ENCODE measurements at regions not wholly inside any gene's neighbourhood (a gene's known extent, or its start where the extent isn't known, plus 50 kb on each side); places are given as distances from the start of the nearest gene placed in this dataset.

GRCh38 chr10:129321727-129322126 is 145.3 kb upstream of the MGMT start:
- CTCF ChIA-PET = no interaction called here

GRCh38 chr10:129322933-129323820 is 143.9 kb upstream of the MGMT start:
- no peak for DNase-seq
- Mint-ChIP-seq H3K4me1 (no peaks in the 10 kb centered on the region), H3K27ac (no peak overlapping the region), H3K4me3 (no peak overlapping the region), H3K27me3 (peaks cover 18% of the 10 kb centered on the region), H3K9me3 (peaks cover 5% of the 10 kb centered on the region), H3K36me3 (no peaks in the 10 kb centered on the region)
- CTCF ChIA-PET = interaction anchor here (1.5 kb wide), 1 partner anchor 10 kb away, joined by 4 read pairs; no protein-coding TSS in a partner anchor

More at GRCh38 chr10:129321727-129322126, 145.3 kb upstream of the MGMT start:
- H3K4me1 Mint-ChIP-seq = no peaks in the 10 kb centered on the region
- no peak for DNase-seq
- H3K36me3 Mint-ChIP-seq = no peaks in the 10 kb centered on the region
- H3K27ac Mint-ChIP-seq = no peak overlapping the region
- peaks cover 14% of the 10 kb centered on the region for H3K27me3 Mint-ChIP-seq
- peaks cover 7% of the 10 kb centered on the region for H3K9me3 Mint-ChIP-seq
- H3K4me3 Mint-ChIP-seq = no peak overlapping the region

GRCh38 chr10:129323879-129324278 is 143.2 kb upstream of the MGMT start:
- no peak overlapping the region for H3K27ac Mint-ChIP-seq
- H3K9me3 Mint-ChIP-seq = peaks cover 5% of the 10 kb centered on the region

GRCh38 chr10:129325893-129326292 is 141.1 kb upstream of the MGMT start:
- no peak for DNase-seq
- no peaks in the 10 kb centered on the region for H3K9me3 Mint-ChIP-seq
- no peaks in the 10 kb centered on the region for H3K36me3 Mint-ChIP-seq
- H3K4me1 Mint-ChIP-seq = no peaks in the 10 kb centered on the region
- H3K27me3 Mint-ChIP-seq = peaks cover 24% of the 10 kb centered on the region
- no peak overlapping the region for H3K4me3 Mint-ChIP-seq
- no peak overlapping the region for H3K27ac Mint-ChIP-seq
- CTCF ChIA-PET = no interaction called here

More at GRCh38 chr10:129323879-129324278, 143.2 kb upstream of the MGMT start:
- CTCF ChIA-PET = interaction anchor here (1.5 kb wide), 1 partner anchor 9 kb away, joined by 4 read pairs; no protein-coding TSS in a partner anchor
- no peak for DNase-seq
- H3K36me3 Mint-ChIP-seq = no peaks in the 10 kb centered on the region
- no peaks in the 10 kb centered on the region for H3K4me1 Mint-ChIP-seq
- H3K27me3 Mint-ChIP-seq = peaks cover 19% of the 10 kb centered on the region
- H3K4me3 Mint-ChIP-seq = no peak overlapping the region

GRCh38 chr10:129328546-129328945 is 138.5 kb upstream of the MGMT start:
- H3K4me3 Mint-ChIP-seq = no peak overlapping the region
- no peaks in the 10 kb centered on the region for H3K9me3 Mint-ChIP-seq
- peaks cover 5% of the 10 kb centered on the region for H3K4me1 Mint-ChIP-seq
- H3K27me3 Mint-ChIP-seq = peaks cover 25% of the 10 kb centered on the region
- H3K27ac Mint-ChIP-seq = no peak overlapping the region
- CTCF ChIA-PET = interaction anchor here (1.5 to 5.0 kb wide), 2 partner anchors 296 kb away, joined by 4 to 94 read pairs; no protein-coding TSS in a partner anchor
- DNase-seq = no peak
- H3K36me3 Mint-ChIP-seq = no peaks in the 10 kb centered on the region

- Mint-ChIP-seq H3K27me3 (peaks cover 29% of the 10 kb centered on the region), H3K4me3 (no peak overlapping the region), H3K9me3 (no peaks in the 10 kb centered on the region), H3K36me3 (no peaks in the 10 kb centered on the region), H3K27ac (no peak overlapping the region), H3K4me1 (peaks cover 5% of the 10 kb centered on the region)
- CTCF ChIA-PET = interaction anchor here (5.0 kb wide), 1 partner anchor 297 kb away, joined by 94 read pairs; no protein-coding TSS in a partner anchor
- no peak for DNase-seq
These were observed 137.5 kb upstream of the MGMT start for GRCh38 chr10:129329385-129330055.

- H3K36me3 Mint-ChIP-seq = no peaks in the 10 kb centered on the region
- H3K27me3 Mint-ChIP-seq = peaks cover 35% of the 10 kb centered on the region
- DNase-seq = no peak
- no peak overlapping the region for H3K27ac Mint-ChIP-seq
- H3K9me3 Mint-ChIP-seq = no peaks in the 10 kb centered on the region
- H3K4me3 Mint-ChIP-seq = no peak overlapping the region
- CTCF ChIA-PET = interaction anchor here (5.0 kb wide), 1 partner anchor 297 kb away, joined by 94 read pairs; no protein-coding TSS in a partner anchor
- peaks cover 5% of the 10 kb centered on the region for H3K4me1 Mint-ChIP-seq
These were observed 136.8 kb upstream of the MGMT start for GRCh38 chr10:129330211-129330610.

GRCh38 chr10:129331207-129331838 is 135.7 kb upstream of the MGMT start:
- Mint-ChIP-seq H3K9me3 (no peaks in the 10 kb centered on the region), H3K27me3 (peaks cover 27% of the 10 kb centered on the region), H3K4me3 (no peak overlapping the region), H3K36me3 (no peaks in the 10 kb centered on the region), H3K27ac (no peak overlapping the region), H3K4me1 (peaks cover 5% of the 10 kb centered on the region)
- DNase-seq = no peak
- CTCF ChIA-PET = interaction anchor here (1.0 to 5.0 kb wide), 3 partner anchors 204 to 304 kb away, joined by 3 to 94 read pairs (median 3); no protein-coding TSS in a partner anchor

- Mint-ChIP-seq H3K4me3 (no peak overlapping the region), H3K27ac (no peak overlapping the region), H3K9me3 (no peaks in the 10 kb centered on the region), H3K36me3 (no peaks in the 10 kb centered on the region), H3K27me3 (peaks cover 27% of the 10 kb centered on the region), H3K4me1 (peaks cover 5% of the 10 kb centered on the region)
- no peak for DNase-seq
- CTCF ChIA-PET = interaction anchor here (1.0 to 5.0 kb wide), 3 partner anchors 205 to 305 kb away, joined by 3 to 94 read pairs (median 3); no protein-coding TSS in a partner anchor
These were observed 135.2 kb upstream of the MGMT start for GRCh38 chr10:129331839-129332220.

GRCh38 chr10:129332476-129332875 is 134.6 kb upstream of the MGMT start:
- CTCF ChIA-PET = interaction anchor here (0.7 to 5.0 kb wide), 5 partner anchors 9 to 1071 kb away, joined by 3 to 94 read pairs (median 3); no protein-coding TSS in a partner anchor
- Mint-ChIP-seq H3K4me3 (no peak overlapping the region), H3K36me3 (no peaks in the 10 kb centered on the region), H3K9me3 (no peaks in the 10 kb centered on the region), H3K27ac (no peak overlapping the region), H3K27me3 (peaks cover 29% of the 10 kb centered on the region), H3K4me1 (peaks cover 5% of the 10 kb centered on the region)
- DNase-seq = peak; percentile 59

GRCh38 chr10:129333706-129334105 is 133.3 kb upstream of the MGMT start:
- Mint-ChIP-seq H3K4me1 (peaks cover 5% of the 10 kb centered on the region), H3K27ac (no peak overlapping the region), H3K27me3 (peaks cover 25% of the 10 kb centered on the region), H3K9me3 (no peaks in the 10 kb centered on the region), H3K36me3 (no peaks in the 10 kb centered on the region), H3K4me3 (no peak overlapping the region)
- CTCF ChIA-PET = interaction anchor here (1.3 to 5.0 kb wide), 2 partner anchors 11 to 301 kb away, joined by 4 to 94 read pairs; no protein-coding TSS in a partner anchor
- no peak for DNase-seq

GRCh38 chr10:129334266-129334665 is 132.8 kb upstream of the MGMT start:
- peaks cover 5% of the 10 kb centered on the region for H3K4me1 Mint-ChIP-seq

GRCh38 chr10:129335396-129335795 is 131.6 kb upstream of the MGMT start:
- H3K4me1 Mint-ChIP-seq = peaks cover 5% of the 10 kb centered on the region
- DNase-seq = no peak
- no peaks in the 10 kb centered on the region for H3K9me3 Mint-ChIP-seq
- no peak overlapping the region for H3K27ac Mint-ChIP-seq
- H3K27me3 Mint-ChIP-seq = peaks cover 22% of the 10 kb centered on the region
- H3K36me3 Mint-ChIP-seq = no peaks in the 10 kb centered on the region
- CTCF ChIA-PET = no interaction called here
- H3K4me3 Mint-ChIP-seq = no peak overlapping the region

More at GRCh38 chr10:129334266-129334665, 132.8 kb upstream of the MGMT start:
- CTCF ChIA-PET = no interaction called here
- Mint-ChIP-seq H3K36me3 (no peaks in the 10 kb centered on the region), H3K27ac (no peak overlapping the region), H3K9me3 (no peaks in the 10 kb centered on the region), H3K27me3 (peaks cover 25% of the 10 kb centered on the region), H3K4me3 (no peak overlapping the region)
- no peak for DNase-seq

GRCh38 chr10:129335942-129336341 is 131.1 kb upstream of the MGMT start:
- Mint-ChIP-seq H3K36me3 (no peaks in the 10 kb centered on the region), H3K4me3 (no peak overlapping the region), H3K27ac (no peak overlapping the region), H3K4me1 (peaks cover 5% of the 10 kb centered on the region), H3K9me3 (no peaks in the 10 kb centered on the region), H3K27me3 (peaks cover 19% of the 10 kb centered on the region)
- no peak for DNase-seq
- CTCF ChIA-PET = no interaction called here

Measured in activated naive CD4-positive, alpha-beta T cell treated with anti-CD3 and anti-CD28 coated beads, Interleukin-2, amount 10 ng/mL, durations not matched to agents 7 days and 5 days (primary cell).